H9 (cell line): ENCODE measurements at regions not wholly inside any gene's neighbourhood (a gene's known extent, or its start where the extent isn't known, plus 50 kb on each side); places are given as distances from the start of the nearest gene placed in this dataset.

ENCODE experiments used
- DNase-seq: peaks from one replicate; pipeline ENCODE4 v3.0.0-alpha.2; 2017
- H2AFZ ChIP-seq: one replicate; pipeline ENCODE4 v1.6.1; 2013; ENCODE audit warnings: mild to moderate bottlenecking, low read length, control low read depth, moderate library complexity
- H2AK5ac ChIP-seq: 2 replicates; pipeline ENCODE4 v1.6.1; 2013; ENCODE audit warnings: low read length, control low read depth, mixed read lengths; ENCODE audit not compliant: insufficient read length
- H2BK120ac ChIP-seq: one replicate; pipeline ENCODE4 v1.6.1; 2013; ENCODE audit warnings: low read depth, mild to moderate bottlenecking, low read length, control low read depth, inconsistent platforms; ENCODE audit not compliant: poor library complexity, severe bottlenecking
- H2BK12ac ChIP-seq: 2 replicates; pipeline ENCODE4 v1.6.1; 2013; ENCODE audit warnings: low read length, control low read depth, mixed read lengths, low read depth; ENCODE audit not compliant: insufficient read length
- H2BK15ac ChIP-seq: 2 replicates; pipeline ENCODE4 v1.6.1; 2013; ENCODE audit warnings: low read depth, low read length, control low read depth
- H2BK20ac ChIP-seq: one replicate; pipeline ENCODE4 v1.6.1; 2013; ENCODE audit warnings: low read depth, mild to moderate bottlenecking, low read length, control low read depth, inconsistent platforms; ENCODE audit not compliant: poor library complexity, severe bottlenecking
- H2BK5ac ChIP-seq: 2 replicates; pipeline ENCODE4 v1.6.1; 2013; ENCODE audit warnings: low read length, control low read depth, mixed read lengths; ENCODE audit not compliant: insufficient read length
- H3K14ac ChIP-seq: 2 replicates; pipeline ENCODE4 v1.6.1; 2013; ENCODE audit warnings: low read length, control low read depth; ENCODE audit not compliant: insufficient read depth
- H3K18ac ChIP-seq: 2 replicates; pipeline ENCODE4 v1.6.1; 2013; ENCODE audit warnings: low read depth, mild to moderate bottlenecking, mixed read lengths, low read length, control low read depth; ENCODE audit not compliant: insufficient read length
- H3K23ac ChIP-seq: 2 replicates; pipeline ENCODE4 v1.6.1; 2013; ENCODE audit warnings: low read length, control low read depth, mixed read lengths, low read depth; ENCODE audit not compliant: insufficient read length
- H3K23me2 ChIP-seq: 2 replicates; pipeline ENCODE4 v1.6.1; 2013; ENCODE audit warnings: low read depth, mild to moderate bottlenecking, mixed read lengths, low read length, control low read depth; ENCODE audit not compliant: insufficient read length, poor library complexity, severe bottlenecking
- H3K27ac ChIP-seq: 2 replicates; pipeline ENCODE4 v1.5.1; 2013; ENCODE audit warnings: low read length, control low read depth, mixed read lengths, low read depth; ENCODE audit not compliant: insufficient read length
- H3K27me3 ChIP-seq: 2 replicates; pipeline ENCODE4 v1.6.1; 2013; ENCODE audit warnings: low read length, control low read depth, inconsistent platforms; ENCODE audit not compliant: insufficient read depth
- H3K4ac ChIP-seq: 2 replicates; pipeline ENCODE4 v1.6.1; 2013; ENCODE audit warnings: low read depth, mild to moderate bottlenecking, control low read depth, inconsistent platforms, low read length, moderate library complexity
- H3K4me1 ChIP-seq: 2 replicates; pipeline ENCODE4 v1.6.1; 2013; ENCODE audit warnings: low read length, control low read depth, inconsistent platforms; ENCODE audit not compliant: insufficient read depth
- H3K4me2 ChIP-seq: 2 replicates; pipeline ENCODE4 v1.6.1; 2013; ENCODE audit warnings: low read length, control low read depth, mixed read lengths; ENCODE audit not compliant: insufficient read length, insufficient read depth
- H3K56ac ChIP-seq: 2 replicates; pipeline ENCODE4 v1.6.1; 2013; ENCODE audit warnings: low read depth, mild to moderate bottlenecking, mixed read lengths, low read length, control low read depth; ENCODE audit not compliant: insufficient read length
- H3K79me1 ChIP-seq: 2 replicates; pipeline ENCODE4 v1.6.1; 2013; ENCODE audit warnings: low read depth, mild to moderate bottlenecking, moderate library complexity, low read length, control low read depth, inconsistent platforms; ENCODE audit not compliant: insufficient read depth, poor library complexity, severe bottlenecking
- H3K79me2 ChIP-seq: 2 replicates; pipeline ENCODE4 v1.6.1; 2013; ENCODE audit warnings: low read length, control low read depth, inconsistent platforms; ENCODE audit not compliant: insufficient read depth
- H3K9ac ChIP-seq: 2 replicates; pipeline ENCODE4 v1.6.1; 2013; ENCODE audit warnings: low read length, control low read depth, mixed read lengths; ENCODE audit not compliant: insufficient read length; ENCODE audit errors: extremely low read depth
- H3K9me3 ChIP-seq: one replicate; pipeline ENCODE4 v1.6.1; 2013; ENCODE audit warnings: low read depth, low read length, inconsistent platforms; ENCODE audit not compliant: control insufficient read depth
- H3T11ph ChIP-seq: one replicate; pipeline ENCODE4 v1.6.1; 2013; ENCODE audit warnings: mild to moderate bottlenecking, low read length, control low read depth, inconsistent platforms
- H4K20me1 ChIP-seq: one replicate; pipeline ENCODE4 v1.6.1; 2013; ENCODE audit not compliant: control insufficient read depth, insufficient read length, insufficient read depth
- H4K5ac ChIP-seq: 2 replicates; pipeline ENCODE4 v1.6.1; 2013; ENCODE audit warnings: low read depth, mild to moderate bottlenecking, mixed read lengths, low read length, control low read depth; ENCODE audit not compliant: insufficient read length
- H4K8ac ChIP-seq: replicated peaks from 2 replicates; pipeline ENCODE4 v1.6.1; 2013; ENCODE audit warnings: low read length, control low read depth, mixed read lengths, low read depth; ENCODE audit not compliant: insufficient read length
- H4K91ac ChIP-seq: 2 replicates; pipeline ENCODE4 v1.6.1; 2013; ENCODE audit warnings: low read depth, mild to moderate bottlenecking, moderate library complexity, mixed read lengths, low read length, control low read depth; ENCODE audit not compliant: insufficient read length
- H3K27ac Mint-ChIP-seq, 3 experiments: 2 replicates in 2 of 3; 3 replicates in 1 of 3; pipeline ENCODE4 v1.8.0; 2020 to 2021; ENCODE audit warnings: mixed read lengths in 3 of 3, mild to moderate bottlenecking in 1 of 3, moderate library complexity in 1 of 3
- H3K27me3 Mint-ChIP-seq: 2 replicates; pipeline ENCODE4 v1.8.0; 2021; ENCODE audit warnings: low read depth, mild to moderate bottlenecking, moderate library complexity, mixed read lengths
- H3K36me3 Mint-ChIP-seq, 3 experiments: 2 replicates in 2 of 3; 3 replicates in 1 of 3; pipeline ENCODE4 v1.8.0; 2020 to 2021; ENCODE audit warnings: low read depth in 3 of 3, mixed read lengths in 3 of 3; ENCODE audit not compliant: insufficient read depth in 1 of 3
- H3K4me1 Mint-ChIP-seq, 2 experiments: 2 replicates each; pipeline ENCODE4 v1.8.0; 2020; ENCODE audit warnings: mixed read lengths in 2 of 2
- H3K4me3 Mint-ChIP-seq, 2 experiments: 2 replicates in 1 of 2; 3 replicates in 1 of 2; pipeline ENCODE4 v1.8.0; 2020 to 2021; ENCODE audit warnings: mild to moderate bottlenecking in 2 of 2, mixed read lengths in 2 of 2, moderate library complexity in 1 of 2
- H3K9me3 Mint-ChIP-seq, 2 experiments: 2 replicates in 1 of 2; 3 replicates in 1 of 2; pipeline ENCODE4 v1.8.0; 2020; ENCODE audit warnings: mild to moderate bottlenecking in 2 of 2, mixed read lengths in 2 of 2, moderate library complexity in 1 of 2
- TF ChIP-seq, protein P1 (sequence below): fragments of 200-600 bp; sonication (generic); conservative IDR thresholded peaks from 3 replicates; pipeline ENCODE4 v1.8.0; 2021; ENCODE audit warnings: antibody characterized with exemption, mild to moderate bottlenecking

GRCh38 chr1:87914396-87914795, 585.7 kb downstream of the LMO4 start:
- Histone ChIP-seq H3K27me3 (no peaks in the 10 kb centered on the region), H4K8ac (no peak overlapping the region), H3K9ac (no peak overlapping the region), H4K20me1 (no peaks in the 10 kb centered on the region), H3K79me1 (no peaks in the 10 kb centered on the region), H3K56ac (no peak overlapping the region), H2AFZ (no peak overlapping the region), H3K9me3 (no peaks in the 10 kb centered on the region), H2BK12ac (no peak overlapping the region), H2BK15ac (no peak overlapping the region), H3K27ac (no peak overlapping the region), H2BK120ac (no peak overlapping the region), H3K4me2 (no peak overlapping the region), H3K4me1 (no peaks in the 10 kb centered on the region), H4K5ac (no peak overlapping the region), H3K14ac (no peak overlapping the region), H3K23me2 (no peaks in the 10 kb centered on the region), H2BK5ac (no peak overlapping the region), H2BK20ac (no peak overlapping the region), H3T11ph (no peak overlapping the region), H3K79me2 (no peaks in the 10 kb centered on the region), H4K91ac (no peak overlapping the region), H3K18ac (no peak overlapping the region), H3K23ac (no peak overlapping the region), H2AK5ac (no peak overlapping the region), H3K4ac (no peak overlapping the region)
- H3K4me1 Mint-ChIP-seq: no peaks in the 10 kb centered on the region
- H3K27ac Mint-ChIP-seq: no peak overlapping the region
- TF ChIP-seq, protein P1, sequence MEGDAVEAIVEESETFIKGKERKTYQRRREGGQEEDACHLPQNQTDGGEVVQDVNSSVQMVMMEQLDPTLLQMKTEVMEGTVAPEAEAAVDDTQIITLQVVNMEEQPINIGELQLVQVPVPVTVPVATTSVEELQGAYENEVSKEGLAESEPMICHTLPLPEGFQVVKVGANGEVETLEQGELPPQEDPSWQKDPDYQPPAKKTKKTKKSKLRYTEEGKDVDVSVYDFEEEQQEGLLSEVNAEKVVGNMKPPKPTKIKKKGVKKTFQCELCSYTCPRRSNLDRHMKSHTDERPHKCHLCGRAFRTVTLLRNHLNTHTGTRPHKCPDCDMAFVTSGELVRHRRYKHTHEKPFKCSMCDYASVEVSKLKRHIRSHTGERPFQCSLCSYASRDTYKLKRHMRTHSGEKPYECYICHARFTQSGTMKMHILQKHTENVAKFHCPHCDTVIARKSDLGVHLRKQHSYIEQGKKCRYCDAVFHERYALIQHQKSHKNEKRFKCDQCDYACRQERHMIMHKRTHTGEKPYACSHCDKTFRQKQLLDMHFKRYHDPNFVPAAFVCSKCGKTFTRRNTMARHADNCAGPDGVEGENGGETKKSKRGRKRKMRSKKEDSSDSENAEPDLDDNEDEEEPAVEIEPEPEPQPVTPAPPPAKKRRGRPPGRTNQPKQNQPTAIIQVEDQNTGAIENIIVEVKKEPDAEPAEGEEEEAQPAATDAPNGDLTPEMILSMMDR: no peak
- DNase-seq: no peak
- H3K4me3 Mint-ChIP-seq: no peak overlapping the region
- peaks cover 1 to 12% (median 1%) of the 10 kb centered on the region in 3 experiments; a peak in 1 of 7 replicates for H3K36me3 Mint-ChIP-seq
- H3K9me3 Mint-ChIP-seq: peaks cover 11 to 12% of the 10 kb centered on the region in 2 experiments
- no peaks in the 10 kb centered on the region for H3K27me3 Mint-ChIP-seq
